ENCODE measurements at regions not wholly inside any gene's neighbourhood (a gene's known extent, or its start where the extent isn't known, plus 50 kb on each side); places are given as distances from the start of the nearest gene placed in this dataset.

- Histone ChIP-seq H3K27ac (ENCODE audit: low read depth, low read length) (peak overlapping the region; percentile 91), H3K79me2 (ENCODE audit: insufficient read depth, low read length) (no peaks in the 10 kb centered on the region), H4K20me1 (ENCODE audit: insufficient read depth, low read length) (no peaks in the 10 kb centered on the region), H3K4me2 (ENCODE audit: low read length) (peak overlapping the region; percentile 76), H3K9ac (ENCODE audit: low read length) (peak overlapping the region; percentile 78), H3K36me3 (ENCODE audit: insufficient read depth, low read length) (no peaks in the 10 kb centered on the region), H2AFZ (ENCODE audit: low read depth, low read length) (no peak overlapping the region), H3K4me3 (ENCODE audit: insufficient read depth, low read depth, low read length) (peak overlapping the region; percentile 13), H3K4me1 (ENCODE audit: insufficient read depth, low read length) (peaks cover 36% of the 10 kb centered on the region), H3K27me3 (ENCODE audit: insufficient read depth, low read length) (no peaks in the 10 kb centered on the region), H3K9me3 (ENCODE audit: insufficient read depth, low read depth, low read length) (no peaks in the 10 kb centered on the region)
- Mint-ChIP-seq H3K27me3 (ENCODE audit: low read depth, unreplicated experiment) (no peaks in the 10 kb centered on the region), H3K27ac (ENCODE audit: unreplicated experiment) (peak overlapping the region; percentile 9), H3K4me1 (ENCODE audit: low read depth, unreplicated experiment) (peaks cover 30% of the 10 kb centered on the region), H3K9me3 (ENCODE audit: unreplicated experiment) (no peaks in the 10 kb centered on the region), H3K4me3 (ENCODE audit: unreplicated experiment) (peak overlapping the region; percentile 4), H3K36me3 (ENCODE audit: low read depth, unreplicated experiment) (peaks cover 18% of the 10 kb centered on the region)
- DNase-seq (ENCODE audit: low read depth) (peak; percentile 48), FAIRE-seq (no peak)
- TF ChIP-seq EZH2 (IDR thresholded peaks at IDR 0.05; ENCODE audit: insufficient read depth, low read length): no peak
- TF ChIP-seq CTCF (IDR thresholded peaks at IDR 0.05; ENCODE audit: insufficient read depth, low read depth, low read length): no peak
Observed at GRCh38 chr15:62740141-62741004, 302.2 kb upstream of the TPM1 start.

- no peak for DNase-seq (ENCODE audit: low read depth)
- Mint-ChIP-seq H3K27ac (ENCODE audit: unreplicated experiment) (peak overlapping the region; percentile 71), H3K4me3 (ENCODE audit: unreplicated experiment) (no peak overlapping the region), H3K36me3 (ENCODE audit: low read depth, unreplicated experiment) (peaks cover 18% of the 10 kb centered on the region), H3K27me3 (ENCODE audit: low read depth, unreplicated experiment) (no peaks in the 10 kb centered on the region), H3K9me3 (ENCODE audit: unreplicated experiment) (no peaks in the 10 kb centered on the region), H3K4me1 (ENCODE audit: low read depth, unreplicated experiment) (peaks cover 30% of the 10 kb centered on the region)
- no peaks in the 10 kb centered on the region for H3K27me3 ChIP-seq (ENCODE audit: insufficient read depth, low read length)
- H3K4me2 ChIP-seq (ENCODE audit: low read length): no peak overlapping the region
- H4K20me1 ChIP-seq (ENCODE audit: insufficient read depth, low read length): no peaks in the 10 kb centered on the region
- no peak overlapping the region for H2AFZ ChIP-seq (ENCODE audit: low read depth, low read length)
- no peaks in the 10 kb centered on the region for H3K9me3 ChIP-seq (ENCODE audit: insufficient read depth, low read depth, low read length)
- no peaks in the 10 kb centered on the region for H3K79me2 ChIP-seq (ENCODE audit: insufficient read depth, low read length)
- no peaks in the 10 kb centered on the region for H3K36me3 ChIP-seq (ENCODE audit: insufficient read depth, low read length)
- H3K4me3 ChIP-seq (ENCODE audit: insufficient read depth, low read depth, low read length): no peak overlapping the region
- no peak for TF ChIP-seq EZH2 (IDR thresholded peaks at IDR 0.05; ENCODE audit: insufficient read depth, low read length)
- H3K27ac ChIP-seq (ENCODE audit: low read depth, low read length): no peak overlapping the region
- peaks cover 36% of the 10 kb centered on the region for H3K4me1 ChIP-seq (ENCODE audit: insufficient read depth, low read length)
- no peak for FAIRE-seq
- no peak overlapping the region for H3K9ac ChIP-seq (ENCODE audit: low read length)
Observed at GRCh38 chr15:62741106-62741505, 301.4 kb upstream of the TPM1 start.

- peak overlapping the region; percentile 56 for H3K27ac ChIP-seq (ENCODE audit: low read depth, low read length)
- peak overlapping the region; percentile 69 for H3K4me2 ChIP-seq (ENCODE audit: low read length)
- H2AFZ ChIP-seq (ENCODE audit: low read depth, low read length): peak overlapping the region; percentile 54
Observed at GRCh38 chr15:62742409-62743171, 300.0 kb upstream of the TPM1 start.

More at GRCh38 chr15:62742409-62743171, 300.0 kb upstream of the TPM1 start:
- H3K36me3 ChIP-seq (ENCODE audit: insufficient read depth, low read length): no peaks in the 10 kb centered on the region
- Mint-ChIP-seq H3K4me3 (ENCODE audit: unreplicated experiment) (no peak overlapping the region), H3K27me3 (ENCODE audit: low read depth, unreplicated experiment) (no peaks in the 10 kb centered on the region), H3K4me1 (ENCODE audit: low read depth, unreplicated experiment) (peaks cover 30% of the 10 kb centered on the region), H3K27ac (ENCODE audit: unreplicated experiment) (peak overlapping the region; percentile 77), H3K36me3 (ENCODE audit: low read depth, unreplicated experiment) (peaks cover 8% of the 10 kb centered on the region), H3K9me3 (ENCODE audit: unreplicated experiment) (no peaks in the 10 kb centered on the region)
- H3K27me3 ChIP-seq (ENCODE audit: insufficient read depth, low read length): no peaks in the 10 kb centered on the region
- peak overlapping the region; percentile 17 for H3K4me3 ChIP-seq (ENCODE audit: insufficient read depth, low read depth, low read length)
- TF ChIP-seq EZH2 (IDR thresholded peaks at IDR 0.05; ENCODE audit: insufficient read depth, low read length) (no peak), CTCF (IDR thresholded peaks at IDR 0.05; ENCODE audit: insufficient read depth, low read depth, low read length) (peak; percentile 87)
- peak overlapping the region; percentile 56 for H3K9ac ChIP-seq (ENCODE audit: low read length)
- peak; percentile 88 for FAIRE-seq
- no peaks in the 10 kb centered on the region for H3K9me3 ChIP-seq (ENCODE audit: insufficient read depth, low read depth, low read length)
- no peaks in the 10 kb centered on the region for H4K20me1 ChIP-seq (ENCODE audit: insufficient read depth, low read length)
- peak; percentile 76 for DNase-seq (ENCODE audit: low read depth)
- peaks cover 36% of the 10 kb centered on the region for H3K4me1 ChIP-seq (ENCODE audit: insufficient read depth, low read length)
- H3K79me2 ChIP-seq (ENCODE audit: insufficient read depth, low read length): no peaks in the 10 kb centered on the region
